ENCODE measurements at regions not wholly inside any gene's neighbourhood (a gene's known extent, or its start where the extent isn't known, plus 50 kb on each side); places are given as distances from the start of the nearest gene placed in this dataset.
"Not testable (repeated sequence)": the region's sequence is repeated elsewhere in the genome, so short reads cannot be mapped to it uniquely, and the experiment has no call there.

DNA sequence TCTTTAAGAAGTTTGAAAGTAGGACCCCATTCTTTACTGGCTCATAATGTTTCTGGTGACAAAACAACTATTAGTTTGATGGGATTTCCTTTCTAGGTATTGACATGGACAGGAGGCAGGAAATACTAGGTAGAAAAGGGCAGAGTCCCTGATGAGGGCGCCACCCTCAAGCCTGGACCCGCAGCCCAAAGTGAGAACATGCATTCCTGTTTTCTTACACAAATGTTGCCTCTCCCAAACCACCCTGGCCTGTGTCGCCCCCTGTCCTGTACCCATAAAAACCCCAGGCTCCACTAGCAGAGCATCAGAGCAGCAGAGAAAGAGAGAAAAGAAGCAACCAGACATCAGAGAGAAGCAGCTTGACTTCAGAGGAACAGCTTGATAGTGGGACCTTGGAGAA, 1055.2 kb upstream of the POT1 start:
- DNase-seq: no peak

DNA sequence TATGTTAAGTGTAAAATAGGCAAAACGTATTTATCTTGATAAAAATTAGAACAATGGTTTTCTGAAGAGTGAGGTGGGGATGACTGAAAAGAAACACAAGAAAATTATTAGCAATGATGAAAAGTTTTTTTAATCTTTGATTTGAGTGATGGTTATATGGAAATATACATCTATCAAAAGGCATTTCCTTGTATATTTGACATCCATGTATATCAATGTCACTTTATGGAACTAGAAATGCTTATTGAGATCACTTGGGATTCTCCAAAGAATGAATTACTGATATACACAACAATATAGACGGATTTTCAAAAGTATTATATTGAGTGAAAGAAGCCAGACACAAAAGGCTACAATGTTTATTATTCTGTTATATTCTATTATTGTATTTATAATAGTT, 1042.0 kb upstream of the POT1 start:
- DNase-seq: no peak

- no peak for DNase-seq
Measured at GRCh38 chr7:125966278-125967048, 1036.8 kb upstream of the POT1 start.

DNA sequence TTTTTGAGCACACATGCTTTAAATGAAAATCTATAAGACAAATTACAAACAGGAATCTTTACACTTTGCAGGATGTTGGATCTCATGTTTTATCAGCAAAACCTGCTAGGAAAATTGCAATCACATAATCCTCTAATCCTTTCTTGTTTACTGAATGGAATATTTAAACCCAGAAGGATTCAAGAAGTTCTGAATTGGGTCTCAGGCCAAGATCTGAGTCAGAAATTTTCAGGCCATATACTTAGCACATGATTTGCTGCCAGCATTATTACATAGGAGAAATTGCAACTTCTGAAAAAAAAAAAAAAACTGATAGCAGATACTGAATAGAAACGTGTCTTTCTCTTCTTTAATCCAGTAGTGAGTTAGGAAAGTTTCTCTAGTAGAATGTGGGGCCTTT, 1005.3 kb upstream of the POT1 start:
- no peak for DNase-seq

DNA sequence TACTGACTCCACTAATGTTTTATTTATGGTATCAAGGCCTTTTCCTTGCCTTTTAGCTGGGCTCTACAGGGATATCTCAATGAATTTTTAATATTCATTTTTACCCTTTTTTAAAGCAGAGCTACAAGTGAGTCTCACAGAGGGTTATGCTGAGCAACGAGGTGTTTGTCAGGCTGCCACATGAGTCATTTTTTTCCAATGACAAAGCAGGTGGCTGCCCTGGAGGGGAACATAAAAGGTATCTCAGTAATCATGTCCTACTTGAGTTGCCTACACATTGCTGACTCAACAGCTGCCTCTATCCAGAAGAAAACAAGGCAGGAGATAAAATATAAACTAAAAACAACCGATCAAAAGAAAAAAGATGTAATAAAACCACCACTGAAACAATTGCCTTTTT, 1004.9 kb upstream of the POT1 start:
- DNase-seq: peak in 2 of 3 experiments; percentile 55 to 87

GRCh38 chr7:125930848-125931247, 1001.2 kb upstream of the POT1 start:
- no peak for DNase-seq

- peak in 2 of 3 experiments; percentile 25 to 94 for DNase-seq
Measured at GRCh38 chr7:125927556-125927955, 997.9 kb upstream of the POT1 start.

GRCh38 chr7:125926621-125927020, 997.0 kb upstream of the POT1 start:
- DNase-seq: no peak

GRCh38 chr7:125924037-125924436, 994.4 kb upstream of the POT1 start:
- DNase-seq: no peak

- DNase-seq: not testable (repeated sequence)
Measured at GRCh38 chr7:125915381-125915948, 985.8 kb upstream of the POT1 start.

DNA sequence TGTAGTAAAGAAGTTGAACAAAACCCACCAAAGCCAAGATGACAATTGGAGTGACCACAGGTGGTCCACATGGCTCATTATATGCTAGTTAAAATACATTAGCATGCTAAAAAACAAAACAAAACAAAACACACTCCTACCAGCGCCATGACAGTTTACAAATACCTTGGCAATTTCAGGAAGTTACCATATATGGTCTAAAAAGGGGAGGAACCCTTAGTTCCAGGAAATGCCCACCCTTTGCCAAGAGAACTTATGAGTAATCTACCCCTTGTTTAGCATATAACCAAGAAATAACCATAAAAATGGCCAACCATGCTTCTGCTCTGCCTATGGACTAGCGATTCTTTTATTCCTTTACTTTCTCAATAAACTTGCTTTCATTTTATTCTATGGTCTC, 979.1 kb upstream of the POT1 start:
- DNase-seq: no peak

GRCh38 chr7:125899577-125899976, 970.0 kb upstream of the POT1 start:
- no peak for DNase-seq

DNA sequence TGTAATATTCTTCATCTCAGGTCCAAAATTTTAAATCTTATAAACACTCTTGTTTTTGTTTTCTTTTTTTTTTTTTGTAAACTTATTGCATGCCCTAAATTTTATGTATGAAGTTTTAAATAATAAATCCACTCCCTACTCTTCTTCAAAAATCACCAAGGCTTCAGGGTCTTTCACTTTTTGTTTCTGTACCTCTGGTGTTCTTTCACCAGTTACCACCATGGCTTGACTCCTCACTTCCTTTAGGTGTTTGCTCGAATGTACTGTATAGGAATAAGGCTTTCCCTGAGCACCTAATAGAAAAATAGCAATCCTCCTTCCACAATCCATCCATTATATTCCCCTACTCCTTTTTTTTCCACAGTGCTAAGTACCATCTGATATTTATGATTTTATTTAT, 962.8 kb upstream of the POT1 start:
- no peak for DNase-seq

GRCh38 chr7:125878988-125879387, 949.4 kb upstream of the POT1 start:
- DNase-seq: no peak

GRCh38 chr7:125878235-125878956, 948.8 kb upstream of the POT1 start:
- DNase-seq: no peak

DNA sequence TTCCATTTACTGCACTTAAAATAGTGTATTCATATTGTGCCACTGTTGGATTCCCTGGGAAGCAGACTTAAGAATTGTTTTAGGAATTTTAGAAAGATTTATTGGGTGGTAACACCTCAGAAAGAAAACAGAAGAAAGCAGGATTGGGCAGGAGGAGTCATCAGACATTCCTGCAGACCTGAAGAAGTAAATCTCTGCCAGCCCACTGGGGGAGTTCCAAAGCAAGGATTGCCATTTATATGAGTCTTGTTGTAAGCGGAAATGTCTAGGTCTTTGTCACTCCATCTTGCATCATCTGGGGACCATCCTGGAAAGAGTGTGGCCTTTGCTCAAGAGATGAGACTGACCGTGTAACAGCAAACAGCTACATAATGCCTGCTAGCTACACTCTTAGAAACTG, 947.6 kb upstream of the POT1 start:
- DNase-seq: no peak

GRCh38 chr7:125876431-125876830, 946.8 kb upstream of the POT1 start:
- DNase-seq: no peak

DNA sequence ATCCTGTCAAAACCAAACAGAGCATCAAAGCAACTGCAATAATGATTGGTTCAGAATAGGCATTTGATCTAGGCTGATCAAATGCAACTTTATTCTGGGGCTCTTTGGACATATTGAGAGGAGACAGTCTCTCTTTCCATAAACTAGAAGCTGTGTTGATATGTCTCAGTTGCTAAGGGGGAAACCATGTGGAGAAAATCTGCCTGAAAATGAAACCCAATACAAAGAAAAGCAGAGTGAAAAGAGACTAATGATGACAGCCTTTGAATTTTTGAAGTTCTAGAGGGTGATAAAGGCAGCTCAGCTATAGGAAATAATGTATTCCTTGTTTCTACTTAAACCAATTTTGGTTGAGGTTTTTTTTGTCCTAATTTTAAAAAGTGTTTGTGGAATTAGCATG, 941.8 kb upstream of the POT1 start:
- no peak for DNase-seq

DNA sequence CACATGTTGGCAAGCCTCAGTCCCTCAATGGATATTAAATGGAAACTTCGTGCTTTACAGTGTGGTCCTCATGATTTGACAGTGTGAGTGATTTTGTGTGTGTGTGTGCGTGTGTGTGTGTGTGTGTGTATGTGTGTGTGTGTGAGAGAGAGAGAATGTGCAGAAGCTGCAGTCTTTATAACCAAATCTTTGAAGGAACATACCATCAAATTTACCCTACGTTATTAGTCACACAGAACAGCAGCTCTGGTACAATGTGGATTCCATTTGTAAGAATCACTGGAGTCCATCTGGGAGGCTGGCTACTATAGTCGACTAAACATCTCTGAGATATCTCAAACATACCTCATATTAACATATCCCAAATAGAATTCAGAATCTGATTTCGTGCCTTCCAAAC, 928.0 kb upstream of the POT1 start:
- DNase-seq: no peak

DNA sequence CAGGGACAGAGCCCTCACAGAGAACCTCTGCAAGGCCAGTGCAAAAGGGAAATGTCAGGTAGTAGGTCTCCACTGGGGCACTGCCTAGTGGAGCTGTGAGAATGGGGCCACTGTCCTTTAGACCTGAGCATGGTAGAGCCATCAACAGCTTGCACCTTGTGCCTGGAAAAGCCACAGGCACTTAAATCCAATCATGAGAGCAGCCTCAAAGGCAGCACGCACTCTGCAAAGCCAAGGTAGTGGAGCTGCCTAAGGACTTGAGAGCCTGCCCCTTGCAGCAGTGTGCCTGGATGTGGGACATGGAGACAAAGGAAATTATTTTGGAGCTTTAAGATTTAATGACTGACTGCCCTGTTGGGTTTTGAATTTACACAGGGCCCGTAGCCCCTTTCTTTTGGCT, 918.5 kb upstream of the POT1 start:
- no peak for DNase-seq

- DNase-seq: no peak
Measured at GRCh38 chr7:125847692-125848091, 918.1 kb upstream of the POT1 start.

DNA sequence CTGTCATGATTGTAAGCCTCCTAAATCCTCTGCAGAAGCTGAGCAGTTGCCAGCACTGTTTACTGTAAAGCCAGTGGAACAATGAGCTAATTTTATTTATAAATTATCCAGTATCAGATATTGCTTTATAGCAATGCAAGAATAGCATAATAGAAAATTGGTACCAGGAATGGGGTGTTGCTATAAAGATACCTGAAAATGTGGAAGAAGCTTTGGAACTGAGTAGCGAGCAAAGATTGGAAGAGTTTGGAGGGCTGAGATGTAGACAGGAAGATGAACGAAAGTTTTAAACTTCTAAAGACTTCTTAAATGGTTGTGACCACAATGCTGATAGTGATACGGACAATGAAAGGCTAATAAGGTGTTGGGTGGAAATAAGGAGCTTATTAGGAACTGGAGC, 917.4 kb upstream of the POT1 start:
- DNase-seq: no peak

GRCh38 chr7:125845686-125846085, 916.1 kb upstream of the POT1 start:
- peak in 1 of 3 experiments; percentile 29 for DNase-seq

DNA sequence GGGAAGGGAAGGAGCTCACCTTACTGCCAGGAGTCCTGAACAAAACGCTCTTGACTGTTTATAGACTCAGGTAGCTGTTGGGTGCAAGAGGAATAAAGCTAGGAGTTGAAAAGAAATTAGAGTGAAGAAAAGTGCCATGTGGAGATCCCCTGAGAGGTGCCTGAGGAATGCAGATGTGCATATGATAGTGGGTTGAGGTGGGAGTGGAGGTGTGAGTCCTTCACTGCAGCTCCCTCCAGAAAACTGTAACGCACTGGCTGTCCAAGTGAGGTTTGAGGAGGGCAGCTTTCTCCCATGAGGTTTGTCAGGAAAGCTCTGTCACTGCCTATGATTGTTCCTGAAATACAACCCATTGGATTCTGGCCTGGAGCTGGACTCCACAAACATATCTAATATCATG, 904.8 kb upstream of the POT1 start:
- DNase-seq: no peak
